NOMO-1 (cell line): ENCODE measurements at regions not wholly inside any gene's neighbourhood (a gene's known extent, or its start where the extent isn't known, plus 50 kb on each side); places are given as distances from the start of the nearest gene placed in this dataset.
"Not testable (repeated sequence)": the region's sequence is repeated elsewhere in the genome, so short reads cannot be mapped to it uniquely, and the experiment has no call there.

Experiments
- DNase-seq, 2 experiments: peaks; one replicate each; lab custom pipeline; 2025; ENCODE audit not compliant: unreplicated experiment in 2 of 2; lab: John Stamatoyannopoulos, UW

DNA sequence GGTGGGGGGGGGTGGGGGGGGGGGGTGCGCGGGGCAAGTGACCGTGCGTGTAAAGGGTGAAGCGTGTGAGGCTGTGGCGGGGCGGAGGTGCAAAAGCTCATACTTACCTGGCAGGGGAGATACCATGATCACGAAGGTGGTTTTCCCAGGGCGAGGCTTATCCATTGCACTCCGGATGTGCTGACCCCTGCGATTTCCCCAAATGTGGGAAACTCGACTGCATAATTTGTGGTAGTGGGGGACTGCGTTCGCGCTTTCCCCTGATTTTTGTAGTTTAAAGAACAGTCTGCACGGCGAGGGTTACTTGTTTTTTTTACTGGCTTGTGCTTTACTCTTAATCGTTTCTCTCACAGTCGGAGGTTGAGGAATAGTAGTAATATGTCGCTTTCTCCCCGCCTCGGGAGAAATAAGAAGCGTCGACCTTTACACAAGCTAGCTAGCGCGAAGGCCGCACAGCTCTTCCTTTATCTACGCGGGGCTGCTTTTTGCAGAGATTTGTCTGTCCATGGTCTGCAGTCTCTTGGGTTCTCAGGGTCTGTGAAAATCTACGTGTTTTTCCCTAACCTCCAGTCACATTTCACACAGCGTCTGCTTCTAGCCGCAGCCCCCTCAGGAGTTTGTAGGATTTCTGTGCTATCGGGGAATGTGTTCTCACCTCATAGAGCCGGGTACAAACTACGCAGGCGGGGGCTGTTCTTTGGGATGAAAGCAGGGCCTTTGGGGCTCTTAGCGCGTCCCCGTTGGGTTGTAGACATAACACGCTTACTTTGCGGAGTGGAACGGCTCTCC, 148.1 kb upstream of the NOTCH2NLA start:
- DNase-seq, result peak; percentile 89 to 96

DNA sequence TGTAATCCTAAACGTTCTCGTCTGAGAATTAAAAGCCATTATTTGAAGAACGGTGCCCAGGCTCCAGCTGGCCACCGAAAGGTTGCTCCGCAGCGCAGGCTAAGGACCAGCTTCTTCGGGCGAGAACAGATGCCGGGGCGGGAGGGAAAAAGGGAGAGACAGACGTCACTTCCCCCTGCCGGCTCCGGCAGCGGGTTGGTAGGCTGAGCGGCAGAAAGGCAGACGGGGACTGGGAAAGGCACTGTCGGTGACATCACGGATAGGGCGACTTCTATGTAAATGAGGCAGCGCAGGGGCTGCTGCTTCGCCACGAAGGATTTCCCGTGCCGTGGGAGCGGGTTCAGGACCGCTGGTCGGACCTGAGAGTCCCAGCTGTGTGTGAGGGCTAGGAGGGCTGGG, 147.5 kb upstream of the NOTCH2NLA start:
- DNase-seq, result peak; percentile 48 to 50

DNA sequence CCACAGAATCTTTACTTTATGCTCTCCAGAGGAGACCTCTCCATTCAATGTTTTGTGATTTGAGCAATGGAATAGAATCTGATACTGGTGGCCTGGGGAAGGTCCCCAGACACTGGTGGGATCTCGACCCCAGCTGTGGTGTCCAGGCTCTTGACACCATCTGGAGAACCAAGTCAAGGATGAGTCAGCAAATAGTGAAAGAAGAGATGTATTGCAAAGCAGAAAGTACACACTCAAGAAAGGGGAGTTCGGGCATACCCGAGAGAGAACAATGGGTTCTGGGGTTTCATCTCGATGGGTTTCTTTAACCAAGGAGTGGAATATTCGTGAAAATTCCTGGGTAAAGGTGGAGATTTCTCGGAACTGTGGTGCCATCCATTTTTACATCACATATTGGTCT, 146.3 kb upstream of the NOTCH2NLA start:
- not testable (repeated sequence) for DNase-seq

DNA sequence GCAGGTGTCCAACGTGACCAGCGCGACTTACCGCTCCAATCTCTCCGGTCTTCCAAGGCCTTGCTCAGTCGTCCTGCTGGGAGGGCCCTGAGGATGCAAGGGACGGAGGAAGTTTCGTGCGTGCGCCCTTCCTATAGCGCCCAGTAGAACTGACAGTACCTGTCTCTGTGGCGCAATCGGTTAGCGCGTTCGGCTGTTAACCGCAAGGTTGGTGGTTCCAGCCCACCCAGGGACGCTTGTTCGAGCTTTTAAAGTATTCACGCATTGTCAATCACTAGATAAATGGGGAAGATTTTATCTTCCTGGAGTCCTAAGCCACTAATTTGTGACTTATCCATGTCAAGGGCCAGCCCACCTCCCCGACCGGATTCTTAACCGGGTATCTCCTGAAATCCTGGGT, 141.1 kb upstream of the NOTCH2NLA start:
- not testable (repeated sequence) for DNase-seq

DNA sequence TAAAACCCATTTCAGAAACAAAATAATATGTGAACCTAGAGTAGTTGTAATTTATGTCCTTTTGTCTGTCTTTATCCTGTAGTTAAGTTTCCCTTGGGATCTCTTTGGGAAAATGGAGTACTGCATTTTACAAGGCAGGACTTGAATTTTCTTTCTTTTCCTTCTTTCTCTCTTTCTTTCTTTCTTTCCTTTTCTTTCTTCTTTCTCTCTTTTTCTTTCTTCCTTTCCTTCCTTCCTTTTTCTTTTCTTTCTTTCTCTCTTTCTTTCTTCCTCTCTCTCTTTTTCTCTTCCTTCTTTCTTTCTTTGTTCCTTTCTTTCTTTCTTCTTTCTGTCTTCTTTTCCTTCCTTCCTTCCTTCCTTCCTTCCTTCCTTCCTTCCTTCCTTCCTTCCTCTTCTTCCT, 126.6 kb upstream of the NOTCH2NLA start:
- not testable (repeated sequence) for DNase-seq

DNA sequence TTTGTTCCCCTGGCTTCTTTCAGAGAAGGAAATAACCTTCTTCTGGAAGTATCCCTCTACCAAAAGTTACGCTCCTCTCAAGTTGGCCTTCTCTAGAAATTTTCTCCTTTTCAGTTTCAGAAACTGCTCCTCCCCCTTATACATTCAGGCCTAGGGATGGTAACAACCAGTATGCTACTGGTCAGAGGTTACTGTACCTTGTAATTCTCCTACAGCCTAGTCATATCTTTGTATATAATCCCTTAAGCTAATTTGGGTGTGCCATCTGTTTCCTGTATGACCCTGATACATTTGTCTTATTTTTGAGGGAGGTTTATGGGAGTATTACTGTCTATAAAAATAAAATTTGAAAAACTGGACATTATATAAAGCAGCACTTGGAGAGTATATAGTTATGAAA, 98.0 kb upstream of the NOTCH2NLA start:
- not testable (repeated sequence) for DNase-seq

DNA sequence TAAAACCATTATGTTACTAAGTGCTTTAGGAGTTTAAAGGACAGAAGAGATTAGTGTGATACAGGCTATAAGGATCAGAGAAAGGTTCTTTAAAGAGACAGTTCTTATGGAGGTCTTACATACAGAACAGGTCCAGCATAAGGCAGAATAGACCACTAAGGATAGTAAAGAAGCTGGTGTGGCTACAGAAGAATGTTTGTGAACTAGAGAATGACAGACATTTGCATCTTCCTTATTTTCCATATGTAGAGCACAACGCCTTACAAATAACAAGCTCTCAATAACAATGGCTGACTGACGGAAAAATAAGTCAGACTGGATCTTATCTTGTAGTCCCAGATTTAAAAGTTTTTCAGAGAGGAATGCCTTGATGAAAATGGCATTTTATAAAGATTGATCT, 95.6 kb upstream of the NOTCH2NLA start:
- not testable (repeated sequence) for DNase-seq

DNA sequence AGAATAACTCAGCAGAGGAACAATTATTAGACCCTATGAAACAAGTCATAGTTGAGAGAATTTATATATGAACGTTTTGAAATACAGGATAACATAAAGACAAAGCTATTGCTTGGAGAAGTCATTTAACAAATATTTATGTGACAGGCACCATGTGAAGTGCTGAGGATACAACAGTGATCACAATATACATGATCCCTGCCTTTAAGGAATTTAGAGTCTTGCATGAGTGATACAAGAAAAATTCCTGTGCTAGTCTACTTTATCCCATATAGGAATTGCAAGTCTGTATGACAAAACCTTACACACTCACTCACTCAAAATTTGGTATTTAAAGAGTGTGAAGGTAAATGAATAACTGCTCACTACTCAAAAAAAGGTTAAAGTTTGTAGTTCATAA, 94.5 kb upstream of the NOTCH2NLA start:
- not testable (repeated sequence) for DNase-seq

DNA sequence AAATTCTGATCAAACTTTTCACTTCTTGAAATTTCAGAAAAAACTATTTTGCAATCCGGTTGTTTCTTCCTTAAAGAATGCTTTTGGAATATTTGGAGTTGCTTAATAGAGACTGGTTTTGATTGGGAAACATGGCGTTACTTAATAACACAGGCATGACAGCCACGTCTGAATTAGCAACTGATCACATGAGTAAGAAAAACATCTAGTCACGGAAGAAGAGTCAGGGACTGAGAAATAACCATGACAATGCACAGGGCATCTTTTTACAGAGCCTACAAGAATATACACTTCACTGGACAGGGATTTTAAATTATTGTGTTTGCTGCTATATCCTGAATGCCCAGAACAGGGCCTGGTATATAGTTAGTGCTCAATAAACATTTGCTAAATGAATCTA, 94.1 kb upstream of the NOTCH2NLA start:
- DNase-seq, result not testable (repeated sequence)

DNA sequence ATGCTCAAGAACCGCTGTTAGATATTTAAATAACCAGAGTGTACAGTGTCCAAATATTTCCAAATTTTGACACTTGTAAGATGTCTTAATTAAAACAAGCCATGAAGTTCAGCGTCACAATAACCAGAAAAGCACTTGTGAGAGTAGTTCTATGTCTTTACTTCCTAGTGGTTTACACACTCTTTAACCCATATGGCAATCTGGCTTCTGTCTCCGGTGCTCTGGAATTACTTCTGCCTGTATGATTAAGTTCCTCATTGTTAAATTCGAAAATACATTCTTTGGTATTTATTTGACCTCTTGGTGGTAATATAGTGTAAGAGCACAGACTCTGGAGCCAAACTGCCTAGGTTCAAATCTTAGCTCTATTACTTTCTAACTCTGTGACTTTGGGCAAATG, 89.9 kb upstream of the NOTCH2NLA start:
- DNase-seq, result not testable (repeated sequence)

DNA sequence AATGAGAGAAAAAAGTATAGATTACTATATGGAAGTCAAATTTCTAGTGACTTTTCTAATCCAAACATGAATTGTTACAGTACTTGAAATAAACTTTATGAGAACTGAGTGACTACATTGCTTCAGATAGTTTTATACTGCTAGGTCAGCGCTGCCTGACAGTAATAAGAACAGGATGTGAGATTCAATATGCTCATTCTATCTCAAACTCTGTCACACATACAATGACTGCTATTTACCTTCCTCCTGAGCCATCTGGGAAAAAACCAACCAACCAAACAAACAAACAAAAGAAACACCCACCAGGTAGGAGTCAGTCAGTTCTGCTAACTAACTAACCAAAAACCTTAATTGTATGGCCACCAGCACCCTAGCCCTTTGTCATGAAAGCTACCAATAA, 89.0 kb upstream of the NOTCH2NLA start:
- DNase-seq, result not testable (repeated sequence)

DNA sequence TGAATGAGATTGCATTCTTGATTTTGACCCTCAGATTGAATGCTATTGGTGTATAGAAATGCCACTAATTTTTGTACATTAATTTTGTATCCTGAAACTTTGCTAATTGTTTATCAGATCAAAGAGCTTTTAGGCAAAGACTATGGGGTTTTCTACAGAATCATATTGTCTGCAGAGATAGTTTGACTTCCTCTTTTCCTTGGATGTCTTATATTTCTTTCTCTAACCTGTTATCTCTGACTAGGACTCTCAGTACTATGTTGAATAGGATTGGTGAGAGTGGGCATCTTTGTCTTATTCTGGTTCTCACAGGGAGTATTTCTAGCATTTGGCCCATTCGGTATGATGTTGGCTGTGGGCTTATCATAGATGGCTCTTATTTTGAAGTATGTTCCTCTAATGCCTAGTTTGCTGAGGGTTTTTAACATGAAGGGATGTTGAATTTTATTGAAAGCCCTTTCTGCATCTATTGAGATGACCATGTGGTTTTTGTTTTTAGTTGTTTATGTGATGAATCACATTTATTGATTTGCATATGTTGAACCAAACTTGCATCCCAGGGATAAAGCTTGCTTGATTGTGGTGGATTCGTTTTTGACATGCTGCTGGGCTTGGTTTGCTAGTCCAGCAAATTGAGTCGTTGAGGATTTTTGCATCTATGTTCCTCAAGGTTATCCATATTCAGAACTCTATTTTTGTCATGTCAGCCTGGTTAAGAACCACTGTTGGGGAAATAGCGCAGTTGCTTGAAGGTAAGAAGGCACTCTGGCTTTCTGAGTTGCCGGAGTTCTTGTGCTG, 85.8 kb upstream of the NOTCH2NLA start:
- not testable (repeated sequence) for DNase-seq

DNA sequence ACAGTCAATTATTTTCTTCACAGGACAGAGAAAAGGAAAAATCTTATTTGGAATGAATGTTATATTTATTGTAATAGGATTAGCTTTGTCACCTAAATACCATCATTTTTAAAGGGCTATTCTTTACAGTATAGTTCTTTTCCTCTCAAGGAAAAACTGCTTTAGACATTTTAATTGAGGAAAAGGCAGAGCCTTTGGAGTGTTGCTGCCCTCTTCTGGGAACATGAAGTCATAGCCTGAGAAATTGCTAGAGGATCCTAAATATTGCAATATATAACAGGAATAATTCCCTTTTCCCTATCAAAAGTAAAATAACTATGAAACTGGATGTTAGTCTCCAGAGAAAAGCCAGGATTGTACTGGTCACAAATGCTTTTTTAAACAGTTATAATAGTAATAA, 81.8 kb upstream of the NOTCH2NLA start:
- DNase-seq, result not testable (repeated sequence)

DNA sequence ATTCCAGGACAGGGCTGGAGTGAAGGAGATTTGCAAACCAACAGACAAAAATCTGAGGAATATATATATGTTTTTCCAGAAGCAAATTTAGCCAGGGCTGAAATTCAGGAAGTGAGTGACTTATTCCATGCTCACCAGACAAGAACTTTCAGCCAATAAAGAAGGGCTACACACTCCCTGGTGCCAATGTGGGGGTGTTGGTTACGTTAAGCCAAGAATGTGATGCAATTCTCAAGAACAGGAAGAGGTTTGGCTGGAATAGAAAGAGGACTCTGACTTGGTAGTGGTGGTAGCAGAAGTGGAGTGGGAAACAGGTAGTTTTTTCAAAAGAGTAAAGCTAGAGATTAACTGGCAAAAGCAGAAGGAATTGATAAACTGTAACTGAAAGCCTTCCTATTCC, 80.6 kb upstream of the NOTCH2NLA start:
- not testable (repeated sequence) for DNase-seq

DNA sequence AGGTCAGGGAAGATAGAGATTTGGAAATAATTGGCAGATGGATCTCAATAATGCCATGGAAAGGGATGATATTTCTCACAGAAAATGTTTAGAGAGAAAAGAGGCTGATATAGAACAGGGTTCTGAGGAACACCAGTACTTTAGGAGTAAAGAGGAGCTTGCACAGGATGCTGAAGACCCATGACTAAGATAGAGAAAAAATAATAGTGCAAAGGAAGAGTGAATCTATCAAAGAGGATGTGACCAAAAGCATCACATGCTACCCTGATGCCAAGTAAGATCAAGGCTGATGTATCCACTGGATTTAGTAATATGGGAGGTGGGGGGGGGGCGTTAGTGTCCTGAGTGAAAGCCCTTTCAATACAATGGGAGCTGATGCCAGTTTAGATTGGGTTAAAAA, 80.1 kb upstream of the NOTCH2NLA start:
- not testable (repeated sequence) for DNase-seq

DNA sequence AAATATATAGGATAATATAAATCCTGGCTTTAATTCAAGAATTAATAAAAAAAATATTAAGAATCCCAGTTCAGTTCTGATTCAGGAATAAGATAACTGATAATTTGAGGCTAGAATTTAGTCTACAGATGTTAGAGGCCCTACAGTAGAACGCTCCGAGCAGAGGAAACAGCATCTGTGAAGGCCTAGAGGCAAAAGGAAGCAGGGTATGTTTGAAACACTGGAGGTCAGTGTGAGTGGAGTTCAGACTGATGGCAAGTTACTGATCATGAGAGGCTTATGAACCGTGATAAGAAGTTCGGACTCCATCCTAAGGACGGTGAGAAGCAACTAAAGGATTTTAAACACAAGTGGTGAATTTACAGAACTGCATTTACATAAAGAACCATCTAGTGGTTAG, 79.3 kb upstream of the NOTCH2NLA start:
- DNase-seq, result not testable (repeated sequence)

DNA sequence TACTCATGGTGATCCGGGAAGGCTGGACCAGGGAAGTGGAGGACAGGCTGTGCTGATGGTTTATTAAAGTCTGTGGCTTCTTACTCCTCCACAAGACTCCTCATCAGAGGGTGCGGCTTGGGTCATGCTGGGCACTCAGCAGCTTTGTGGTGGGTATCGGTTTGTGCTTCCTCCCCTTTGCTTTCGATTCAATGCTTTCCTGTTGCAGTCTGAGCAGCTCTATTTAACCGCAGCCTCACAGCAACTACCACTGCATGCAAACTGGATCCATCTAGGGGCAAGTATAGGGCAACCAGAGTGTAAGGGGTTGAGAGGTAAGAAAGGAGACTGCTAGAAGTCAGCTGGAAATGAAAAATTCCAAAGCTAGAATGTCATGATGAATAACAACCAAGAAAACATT, 78.8 kb upstream of the NOTCH2NLA start:
- DNase-seq, result not testable (repeated sequence)

DNA sequence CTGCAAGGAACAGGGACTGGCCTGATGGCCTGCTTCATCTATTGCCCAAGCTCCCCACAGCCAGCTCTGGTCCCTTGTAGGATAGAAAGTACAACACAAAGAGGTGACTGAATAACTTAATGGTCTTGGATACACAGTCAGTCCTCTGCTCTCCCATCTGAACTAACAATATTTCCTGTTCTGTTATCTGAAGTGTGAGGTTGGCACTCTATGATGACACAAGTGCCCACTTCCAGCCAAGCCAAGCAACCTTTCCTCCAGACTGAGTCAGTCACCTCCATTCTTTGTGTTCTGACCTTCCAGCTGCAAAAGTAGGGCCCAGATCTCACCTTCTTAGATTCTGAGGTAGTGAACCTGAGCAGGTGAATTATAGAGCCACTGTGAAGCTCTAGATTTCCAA, 77.8 kb upstream of the NOTCH2NLA start:
- not testable (repeated sequence) for DNase-seq

DNA sequence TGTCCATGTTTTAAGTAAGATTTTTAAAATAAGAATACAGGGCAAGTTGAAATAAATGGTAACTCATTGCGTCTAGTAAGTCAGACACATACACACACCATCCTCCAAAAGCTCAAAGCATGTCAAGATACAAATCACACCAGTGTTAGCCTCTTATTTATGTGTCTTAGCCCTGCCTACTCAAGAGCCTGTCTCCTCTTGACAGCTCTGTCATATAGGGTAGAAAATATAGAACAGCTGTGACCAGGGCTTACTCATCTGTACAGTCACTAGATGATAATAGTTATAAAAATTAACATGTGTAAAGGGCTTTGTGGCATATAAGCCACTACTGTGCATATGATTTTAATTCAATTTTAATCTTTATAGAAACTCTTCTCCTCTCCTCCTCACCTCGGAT, 76.6 kb upstream of the NOTCH2NLA start:
- not testable (repeated sequence) for DNase-seq

DNA sequence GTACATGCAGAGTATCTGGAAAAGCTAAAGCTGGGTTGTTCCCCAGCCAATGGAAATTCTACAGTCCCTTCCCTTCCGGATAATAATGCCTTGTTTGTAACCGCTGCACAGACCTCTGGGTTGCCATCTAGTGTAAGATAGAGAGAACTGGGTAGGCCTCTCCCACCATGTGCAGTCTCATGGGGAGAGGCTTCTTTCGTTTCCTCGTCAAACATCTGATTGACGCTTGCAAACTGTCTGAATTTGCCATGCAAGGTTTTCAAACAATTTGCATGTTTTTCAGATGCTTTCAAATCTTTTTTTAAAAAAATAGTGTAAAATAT, 69.7 kb upstream of the NOTCH2NLA start:
- DNase-seq, result not testable (repeated sequence)

DNA sequence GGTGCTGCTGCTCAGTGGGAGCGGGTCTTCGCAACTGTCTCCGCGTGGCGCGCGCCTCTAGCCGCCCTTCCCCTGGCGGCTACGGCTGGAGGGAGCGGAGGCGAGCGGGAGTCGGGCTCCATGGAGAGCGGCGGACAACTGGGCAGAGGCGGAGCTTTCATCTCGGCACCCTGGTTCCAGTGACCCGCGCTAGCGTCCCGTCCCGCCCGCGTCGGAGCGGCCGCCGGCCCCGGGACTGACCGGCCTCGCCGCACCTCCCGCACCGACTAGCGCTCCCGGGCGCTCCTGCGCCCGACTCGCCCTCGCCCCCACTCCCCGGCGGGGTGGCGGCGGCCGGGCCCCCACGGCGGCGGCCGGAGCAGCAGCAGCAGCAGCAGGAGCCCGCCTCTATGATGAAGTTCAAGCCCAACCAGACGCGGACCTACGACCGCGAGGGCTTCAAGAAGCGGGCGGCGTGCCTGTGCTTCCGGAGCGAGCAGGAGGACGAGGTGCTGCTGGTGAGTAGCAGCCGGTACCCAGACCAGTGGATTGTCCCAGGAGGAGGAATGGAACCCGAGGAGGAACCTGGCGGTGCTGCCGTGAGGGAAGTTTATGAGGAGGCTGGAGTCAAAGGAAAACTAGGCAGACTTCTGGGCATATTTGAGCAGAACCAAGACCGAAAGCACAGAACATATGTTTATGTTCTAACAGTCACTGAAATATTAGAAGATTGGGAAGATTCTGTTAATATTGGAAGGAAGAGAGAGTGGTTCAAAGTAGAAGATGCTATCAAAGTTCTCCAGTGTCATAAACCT, 69.2 kb upstream of the NOTCH2NLA start:
- not testable (repeated sequence) for DNase-seq
